ENCODE measurements at regions not wholly inside any gene's neighbourhood (a gene's known extent, or its start where the extent isn't known, plus 50 kb on each side); places are given as distances from the start of the nearest gene placed in this dataset.

GRCh38 chr3:117532268-117532667, 822.7 kb downstream of the TUSC7 start:
- TF ChIP-seq, protein P1, sequence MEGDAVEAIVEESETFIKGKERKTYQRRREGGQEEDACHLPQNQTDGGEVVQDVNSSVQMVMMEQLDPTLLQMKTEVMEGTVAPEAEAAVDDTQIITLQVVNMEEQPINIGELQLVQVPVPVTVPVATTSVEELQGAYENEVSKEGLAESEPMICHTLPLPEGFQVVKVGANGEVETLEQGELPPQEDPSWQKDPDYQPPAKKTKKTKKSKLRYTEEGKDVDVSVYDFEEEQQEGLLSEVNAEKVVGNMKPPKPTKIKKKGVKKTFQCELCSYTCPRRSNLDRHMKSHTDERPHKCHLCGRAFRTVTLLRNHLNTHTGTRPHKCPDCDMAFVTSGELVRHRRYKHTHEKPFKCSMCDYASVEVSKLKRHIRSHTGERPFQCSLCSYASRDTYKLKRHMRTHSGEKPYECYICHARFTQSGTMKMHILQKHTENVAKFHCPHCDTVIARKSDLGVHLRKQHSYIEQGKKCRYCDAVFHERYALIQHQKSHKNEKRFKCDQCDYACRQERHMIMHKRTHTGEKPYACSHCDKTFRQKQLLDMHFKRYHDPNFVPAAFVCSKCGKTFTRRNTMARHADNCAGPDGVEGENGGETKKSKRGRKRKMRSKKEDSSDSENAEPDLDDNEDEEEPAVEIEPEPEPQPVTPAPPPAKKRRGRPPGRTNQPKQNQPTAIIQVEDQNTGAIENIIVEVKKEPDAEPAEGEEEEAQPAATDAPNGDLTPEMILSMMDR (IDR thresholded peaks at IDR 0.05) = no peak
- no peak for TF ChIP-seq POLR2A (IDR thresholded peaks at IDR 0.05)

Data from right lobe of liver (tissue), 4 donors.